ENCODE measurements at regions not wholly inside any gene's neighbourhood (a gene's known extent, or its start where the extent isn't known, plus 50 kb on each side); places are given as distances from the start of the nearest gene placed in this dataset.

- Histone ChIP-seq H3K4me1 (ENCODE audit: insufficient read depth, low read length) (no peaks in the 10 kb centered on the region), H3K79me2 (ENCODE audit: insufficient read depth, low read length) (no peaks in the 10 kb centered on the region), H3K27ac (ENCODE audit: low read depth, low read length) (no peak overlapping the region), H3K27me3 (ENCODE audit: insufficient read depth, low read length) (no peaks in the 10 kb centered on the region), H4K20me1 (ENCODE audit: insufficient read depth, low read length) (no peaks in the 10 kb centered on the region), H2AFZ (ENCODE audit: low read length) (no peak overlapping the region), H3K4me3 (ENCODE audit: insufficient read depth, low read length) (no peak overlapping the region), H3K36me3 (ENCODE audit: insufficient read depth, low read length) (no peaks in the 10 kb centered on the region), H3K9me3 (ENCODE audit: low read depth, low read length) (no peaks in the 10 kb centered on the region), H3K4me2 (ENCODE audit: insufficient read depth, low read length) (no peak overlapping the region)
- no peak for TF ChIP-seq CTCF (IDR thresholded peaks at IDR 0.05; ENCODE audit: extremely low read depth, low read depth, low read length)
- DNase-seq (ENCODE audit: insufficient read length, low spot score, missing footprints) = no peak
Observed at GRCh38 chr5:147986134-147986757, 77.5 kb upstream of the SPINK5 start.

GRCh38 chr5:147985608-147986007 lies 78.2 kb upstream of the SPINK5 start:
- H3K27ac ChIP-seq (ENCODE audit: low read depth, low read length) = no peak overlapping the region
- H3K27me3 ChIP-seq (ENCODE audit: insufficient read depth, low read length) = no peaks in the 10 kb centered on the region
- no peaks in the 10 kb centered on the region for H3K79me2 ChIP-seq (ENCODE audit: insufficient read depth, low read length)
- no peaks in the 10 kb centered on the region for H3K36me3 ChIP-seq (ENCODE audit: insufficient read depth, low read length)
- no peaks in the 10 kb centered on the region for H3K9me3 ChIP-seq (ENCODE audit: low read depth, low read length)
- no peak overlapping the region for H2AFZ ChIP-seq (ENCODE audit: low read length)
- TF ChIP-seq CTCF (IDR thresholded peaks at IDR 0.05; ENCODE audit: extremely low read depth, low read depth, low read length) = no peak
- no peak overlapping the region for H3K4me3 ChIP-seq (ENCODE audit: insufficient read depth, low read length)
- H4K20me1 ChIP-seq (ENCODE audit: insufficient read depth, low read length) = no peaks in the 10 kb centered on the region
- H3K4me1 ChIP-seq (ENCODE audit: insufficient read depth, low read length) = no peaks in the 10 kb centered on the region
- no peak for DNase-seq (ENCODE audit: insufficient read length, low spot score, missing footprints)
- H3K4me2 ChIP-seq (ENCODE audit: insufficient read depth, low read length) = no peak overlapping the region

- H3K79me2 ChIP-seq (ENCODE audit: insufficient read depth, low read length) = no peaks in the 10 kb centered on the region
- no peaks in the 10 kb centered on the region for H3K36me3 ChIP-seq (ENCODE audit: insufficient read depth, low read length)
- no peaks in the 10 kb centered on the region for H4K20me1 ChIP-seq (ENCODE audit: insufficient read depth, low read length)
- DNase-seq (ENCODE audit: insufficient read length, low spot score, missing footprints) = no peak
- no peak overlapping the region for H3K4me2 ChIP-seq (ENCODE audit: insufficient read depth, low read length)
- no peak for TF ChIP-seq CTCF (IDR thresholded peaks at IDR 0.05; ENCODE audit: extremely low read depth, low read depth, low read length)
- H3K4me1 ChIP-seq (ENCODE audit: insufficient read depth, low read length) = no peaks in the 10 kb centered on the region
- no peak overlapping the region for H2AFZ ChIP-seq (ENCODE audit: low read length)
- H3K27ac ChIP-seq (ENCODE audit: low read depth, low read length) = no peak overlapping the region
- H3K4me3 ChIP-seq (ENCODE audit: insufficient read depth, low read length) = no peak overlapping the region
- no peaks in the 10 kb centered on the region for H3K9me3 ChIP-seq (ENCODE audit: low read depth, low read length)
- H3K27me3 ChIP-seq (ENCODE audit: insufficient read depth, low read length) = no peaks in the 10 kb centered on the region
Observed at GRCh38 chr5:147983742-147984141, 77.4 kb upstream of the C5orf46 start.

GRCh38 chr5:147981074-147981473 lies 74.7 kb upstream of the C5orf46 start:
- no peak overlapping the region for H3K4me3 ChIP-seq (ENCODE audit: insufficient read depth, low read length)
- H3K36me3 ChIP-seq (ENCODE audit: insufficient read depth, low read length) = no peaks in the 10 kb centered on the region
- no peaks in the 10 kb centered on the region for H3K27me3 ChIP-seq (ENCODE audit: insufficient read depth, low read length)
- H3K79me2 ChIP-seq (ENCODE audit: insufficient read depth, low read length) = no peaks in the 10 kb centered on the region
- no peak overlapping the region for H2AFZ ChIP-seq (ENCODE audit: low read length)
- H3K9me3 ChIP-seq (ENCODE audit: low read depth, low read length) = no peaks in the 10 kb centered on the region
- no peak for DNase-seq (ENCODE audit: insufficient read length, low spot score, missing footprints)
- H3K4me2 ChIP-seq (ENCODE audit: insufficient read depth, low read length) = no peak overlapping the region
- no peak overlapping the region for H3K27ac ChIP-seq (ENCODE audit: low read depth, low read length)
- no peak for TF ChIP-seq CTCF (IDR thresholded peaks at IDR 0.05; ENCODE audit: extremely low read depth, low read depth, low read length)
- no peaks in the 10 kb centered on the region for H3K4me1 ChIP-seq (ENCODE audit: insufficient read depth, low read length)
- H4K20me1 ChIP-seq (ENCODE audit: insufficient read depth, low read length) = no peaks in the 10 kb centered on the region

All from osteoblast (primary cell).